MM.1S (cell line): ENCODE measurements at regions not wholly inside any gene's neighbourhood (a gene's known extent, or its start where the extent isn't known, plus 50 kb on each side); places are given as distances from the start of the nearest gene placed in this dataset.
"Not testable (repeated sequence)": the region's sequence is repeated elsewhere in the genome, so short reads cannot be mapped to it uniquely, and the experiment has no call there.

ENCODE experiments used
- DNase-seq: peaks from one replicate; pipeline ENCODE4 v3.0.0-alpha.2; 2015
- H2AFZ ChIP-seq: fragments of 300-600 bp; sonication (generic); 2 replicates; pipeline ENCODE4 v1.6.0; 2016; ENCODE audit warnings: antibody characterized with exemption, low read length
- H3F3A ChIP-seq: fragments of 300-600 bp; sonication (generic); 2 replicates; pipeline ENCODE4 v1.6.1; 2016; ENCODE audit warnings: mild to moderate bottlenecking, antibody characterized with exemption, low read length, moderate library complexity, mixed read lengths; ENCODE audit not compliant: insufficient read depth
- H3K27ac ChIP-seq: fragments of 300-600 bp; sonication (generic); 2 replicates; pipeline ENCODE4 v1.5.1; 2016; ENCODE audit warnings: mild to moderate bottlenecking, low read length
- H3K27me3 ChIP-seq: fragments of 300-600 bp; sonication (generic); replicated peaks from 2 replicates; pipeline ENCODE4 v1.6.0; 2016; ENCODE audit warnings: low read length; ENCODE audit not compliant: insufficient read depth
- H3K36me3 ChIP-seq: fragments of 300-600 bp; sonication (generic); replicated peaks from 2 replicates; pipeline ENCODE4 v1.6.1; 2016; ENCODE audit warnings: mild to moderate bottlenecking, low read length, mixed read lengths; ENCODE audit not compliant: insufficient read depth
- H3K4me1 ChIP-seq: fragments of 300-600 bp; sonication (generic); 2 replicates; pipeline ENCODE4 v1.6.1; 2016; ENCODE audit warnings: low read length, mixed read lengths
- H3K4me2 ChIP-seq: fragments of 300-600 bp; sonication (generic); 2 replicates; pipeline ENCODE4 v1.6.0; 2016; ENCODE audit warnings: low read depth, low read length
- H3K4me3 ChIP-seq: fragments of 300-600 bp; sonication (generic); 2 replicates; pipeline ENCODE4 v1.5.1; 2016; ENCODE audit warnings: low read length, mixed read lengths
- H3K79me2 ChIP-seq: fragments of 300-600 bp; sonication (generic); 2 replicates; pipeline ENCODE4 v1.6.1; 2016; ENCODE audit warnings: mixed run types, low read length, mixed read lengths
- H3K9ac ChIP-seq: fragments of 300-600 bp; sonication (generic); 2 replicates; pipeline ENCODE4 v1.6.1; 2016; ENCODE audit warnings: low read length, mixed read lengths
- H3K9me2 ChIP-seq: fragments of 300-600 bp; sonication (generic); replicated peaks from 2 replicates; pipeline ENCODE4 v1.6.1; 2016; ENCODE audit warnings: mild to moderate bottlenecking, low read length, mixed read lengths; ENCODE audit not compliant: insufficient read depth
- H3K9me3 ChIP-seq: fragments of 300-600 bp; sonication (generic); replicated peaks from 2 replicates; pipeline ENCODE4 v1.6.1; 2016; ENCODE audit warnings: mild to moderate bottlenecking, low read length, mixed read lengths; ENCODE audit not compliant: insufficient read depth
- H4K20me1 ChIP-seq: fragments of 300-600 bp; sonication (generic); 2 replicates; pipeline ENCODE4 v1.6.1; 2016; ENCODE audit warnings: mild to moderate bottlenecking, low read length, moderate library complexity, mixed read lengths; ENCODE audit not compliant: insufficient read depth
- EZH2 ChIP-seq: fragments of 300-600 bp; sonication (generic); optimal IDR thresholded peaks from 2 replicates; pipeline ENCODE3; 2017; ENCODE audit warnings: low read depth, mild to moderate bottlenecking, antibody characterized with exemption, low read length, mixed read lengths
- EZH2phosphoT487 ChIP-seq: fragments of 300-600 bp; sonication (generic); IDR thresholded peaks from 2 replicates; pipeline ENCODE4 v1.6.1; 2018; ENCODE audit warnings: antibody characterized with exemption, low read length
- TF ChIP-seq, protein P1 (sequence below): fragments of 300-600 bp; sonication (generic); IDR thresholded peaks from 2 replicates; pipeline ENCODE4 v1.5.1; 2016; ENCODE audit warnings: antibody characterized with exemption, low read length, mixed read lengths

DNA sequence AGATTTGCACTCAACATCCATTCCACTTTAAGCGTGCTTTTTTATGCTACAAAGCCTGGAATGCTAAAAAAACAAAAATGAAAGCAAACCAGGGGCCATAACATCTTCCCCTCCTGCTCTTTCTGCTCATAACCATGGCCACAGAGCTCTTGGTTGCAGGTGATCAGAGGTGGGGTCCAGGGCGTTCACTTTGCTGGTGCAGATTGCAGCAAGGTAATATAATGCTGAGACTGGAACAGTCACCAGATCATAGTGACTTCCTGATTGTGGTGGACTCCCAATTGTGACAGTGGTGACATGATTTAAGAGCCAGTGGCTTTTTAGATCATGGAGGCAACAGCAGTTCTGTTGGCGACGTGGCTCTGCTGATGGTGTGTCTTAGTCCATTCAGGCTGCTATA is 115.0 kb upstream of the CPM start:
- no peak overlapping the region for H3K4me3 ChIP-seq
- DNase-seq, result no peak
- H2AFZ ChIP-seq, result no peak overlapping the region
- H4K20me1 ChIP-seq, result no peaks in the 10 kb centered on the region
- no peaks in the 10 kb centered on the region for H3K4me1 ChIP-seq
- no peaks in the 10 kb centered on the region for H3K27me3 ChIP-seq
- H3F3A ChIP-seq, result no peaks in the 10 kb centered on the region
- H3K4me2 ChIP-seq, result no peak overlapping the region
- H3K9me3 ChIP-seq, result no peaks in the 10 kb centered on the region
- no peak overlapping the region for H3K9ac ChIP-seq
- H3K79me2 ChIP-seq, result no peaks in the 10 kb centered on the region
- TF ChIP-seq EZH2phosphoT487, result no peak
- TF ChIP-seq, protein P1, sequence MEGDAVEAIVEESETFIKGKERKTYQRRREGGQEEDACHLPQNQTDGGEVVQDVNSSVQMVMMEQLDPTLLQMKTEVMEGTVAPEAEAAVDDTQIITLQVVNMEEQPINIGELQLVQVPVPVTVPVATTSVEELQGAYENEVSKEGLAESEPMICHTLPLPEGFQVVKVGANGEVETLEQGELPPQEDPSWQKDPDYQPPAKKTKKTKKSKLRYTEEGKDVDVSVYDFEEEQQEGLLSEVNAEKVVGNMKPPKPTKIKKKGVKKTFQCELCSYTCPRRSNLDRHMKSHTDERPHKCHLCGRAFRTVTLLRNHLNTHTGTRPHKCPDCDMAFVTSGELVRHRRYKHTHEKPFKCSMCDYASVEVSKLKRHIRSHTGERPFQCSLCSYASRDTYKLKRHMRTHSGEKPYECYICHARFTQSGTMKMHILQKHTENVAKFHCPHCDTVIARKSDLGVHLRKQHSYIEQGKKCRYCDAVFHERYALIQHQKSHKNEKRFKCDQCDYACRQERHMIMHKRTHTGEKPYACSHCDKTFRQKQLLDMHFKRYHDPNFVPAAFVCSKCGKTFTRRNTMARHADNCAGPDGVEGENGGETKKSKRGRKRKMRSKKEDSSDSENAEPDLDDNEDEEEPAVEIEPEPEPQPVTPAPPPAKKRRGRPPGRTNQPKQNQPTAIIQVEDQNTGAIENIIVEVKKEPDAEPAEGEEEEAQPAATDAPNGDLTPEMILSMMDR, result no peak
- TF ChIP-seq EZH2, result no peak
- no peaks in the 10 kb centered on the region for H3K9me2 ChIP-seq
- H3K27ac ChIP-seq, result no peak overlapping the region
- no peaks in the 10 kb centered on the region for H3K36me3 ChIP-seq

DNA sequence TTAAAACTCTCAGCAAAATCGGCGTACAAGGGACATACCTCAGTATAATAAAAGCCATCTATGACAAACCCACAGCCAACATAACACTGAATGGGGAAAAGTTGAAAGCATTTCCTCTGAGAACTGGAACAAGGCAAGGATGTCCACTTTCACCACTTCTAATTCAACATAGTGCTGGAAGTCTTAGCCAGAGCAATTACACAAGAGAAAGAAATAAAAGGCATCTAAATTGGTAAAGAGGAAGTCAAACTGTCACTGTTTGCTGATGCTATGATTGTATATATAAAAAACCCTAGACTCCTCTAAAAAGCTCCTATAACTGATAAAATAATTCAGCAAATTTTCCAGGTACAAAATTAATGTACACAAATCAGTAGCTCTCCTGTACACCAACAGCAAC is 116.9 kb upstream of the CPM start:
- H4K20me1 ChIP-seq, H3K79me2 ChIP-seq, H3K27me3 ChIP-seq, H3K4me2 ChIP-seq, H3F3A ChIP-seq, H3K9me2 ChIP-seq, H2AFZ ChIP-seq, H3K4me1 ChIP-seq, H3K9ac ChIP-seq, DNase-seq, H3K4me3 ChIP-seq, H3K27ac ChIP-seq, H3K36me3 ChIP-seq, H3K9me3 ChIP-seq: not testable (repeated sequence)

DNA sequence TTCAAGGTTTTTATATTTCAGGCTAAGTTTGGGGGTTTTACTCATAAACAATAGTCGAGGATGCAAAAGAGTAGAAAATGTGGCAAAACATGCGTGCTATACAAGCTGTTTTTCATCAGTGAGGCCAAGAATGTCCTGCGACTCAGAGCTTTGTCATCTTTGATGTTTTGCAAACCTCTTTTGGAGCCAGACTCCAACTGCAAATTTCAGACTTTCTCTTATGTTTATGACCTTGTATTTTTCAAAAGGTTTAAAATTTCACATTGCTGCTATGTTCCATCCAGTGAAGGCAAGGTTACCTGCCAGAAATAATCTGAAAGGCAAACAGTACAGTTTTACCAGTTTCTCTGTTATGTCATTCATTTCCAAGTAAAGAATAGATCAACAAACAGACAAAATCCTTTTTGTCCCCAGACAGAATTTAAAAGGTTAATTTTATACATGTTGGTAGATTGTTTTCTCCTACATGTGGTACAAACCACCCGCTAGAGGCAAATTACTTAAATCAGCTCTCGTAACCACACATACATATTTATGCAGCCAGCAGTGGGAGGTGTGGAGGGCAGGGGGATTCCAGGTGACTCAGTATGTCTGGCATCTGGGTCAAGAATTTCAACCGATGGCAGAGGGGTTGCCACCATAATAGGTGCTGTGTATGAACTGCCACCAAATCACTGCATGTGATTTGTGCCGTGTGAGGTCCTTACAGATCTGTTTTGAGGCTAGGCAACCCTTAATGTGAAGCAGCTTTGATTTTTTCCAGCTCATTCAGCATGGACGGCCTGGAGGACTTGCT is 119.8 kb upstream of the CPM start:
- Histone ChIP-seq H3K27ac (no peak overlapping the region), H3K9me3 (no peaks in the 10 kb centered on the region), H3K4me1 (no peaks in the 10 kb centered on the region), H3K27me3 (no peaks in the 10 kb centered on the region), H3K9me2 (no peaks in the 10 kb centered on the region), H3K4me2 (no peak overlapping the region), H3K9ac (no peak overlapping the region), H3F3A (no peaks in the 10 kb centered on the region), H3K36me3 (no peaks in the 10 kb centered on the region), H4K20me1 (no peaks in the 10 kb centered on the region), H3K4me3 (no peak overlapping the region), H2AFZ (no peak overlapping the region), H3K79me2 (no peaks in the 10 kb centered on the region)
- TF ChIP-seq EZH2 (no peak), EZH2phosphoT487 (no peak)
- TF ChIP-seq, protein P1, result no peak
- DNase-seq, result peak; percentile 9

DNA sequence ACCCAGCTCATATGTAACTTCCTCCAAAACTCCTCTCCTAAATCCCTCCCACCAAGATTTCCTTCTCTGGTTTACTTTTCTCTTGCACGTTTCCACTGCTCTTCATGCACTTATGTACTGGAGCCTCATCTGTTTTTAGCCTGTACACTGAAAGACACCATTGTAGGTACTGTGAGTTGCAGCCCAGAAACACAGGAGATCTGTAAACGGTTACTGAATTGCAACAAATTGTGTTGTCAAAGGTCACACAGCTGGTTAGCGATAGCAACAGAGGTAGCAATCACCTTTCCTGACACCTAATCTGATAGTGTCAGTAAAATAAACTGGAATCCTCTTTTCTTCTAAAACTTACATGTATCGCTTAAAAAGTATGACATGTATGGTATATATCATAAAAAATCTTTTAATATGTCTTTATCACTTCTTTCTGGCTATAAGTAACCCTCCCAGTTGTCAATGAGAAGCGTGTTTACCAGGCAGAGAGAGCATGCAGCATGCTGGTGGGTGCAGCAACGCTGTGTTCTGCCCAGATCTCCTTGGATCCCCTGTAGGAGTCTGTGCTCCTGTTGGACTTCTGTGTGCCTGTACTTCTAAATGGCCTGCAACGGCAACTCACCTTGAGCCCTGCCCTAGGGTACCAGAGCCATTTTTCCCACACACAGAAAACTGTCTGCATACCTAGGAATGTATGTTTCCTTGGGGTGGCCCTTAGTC is 121.5 kb upstream of the CPM start:
- no peaks in the 10 kb centered on the region for H3K9me2 ChIP-seq
- no peaks in the 10 kb centered on the region for H3K79me2 ChIP-seq
- no peaks in the 10 kb centered on the region for H3K4me1 ChIP-seq
- no peak overlapping the region for H3K27ac ChIP-seq
- H3K9me3 ChIP-seq, result no peaks in the 10 kb centered on the region
- TF ChIP-seq, protein P1, result no peak
- TF ChIP-seq EZH2phosphoT487, result no peak
- no peak for TF ChIP-seq EZH2
- H3K9ac ChIP-seq, result no peak overlapping the region
- H3K4me3 ChIP-seq, result no peak overlapping the region
- no peak for DNase-seq
- H3K27me3 ChIP-seq, result no peaks in the 10 kb centered on the region
- H2AFZ ChIP-seq, result no peak overlapping the region
- H3K4me2 ChIP-seq, result no peak overlapping the region
- no peaks in the 10 kb centered on the region for H3K36me3 ChIP-seq
- no peaks in the 10 kb centered on the region for H3F3A ChIP-seq
- no peaks in the 10 kb centered on the region for H4K20me1 ChIP-seq
